ENCODE measurements at regions not wholly inside any gene's neighbourhood (a gene's known extent, or its start where the extent isn't known, plus 50 kb on each side); places are given as distances from the start of the nearest gene placed in this dataset.

GRCh38 chr2:238726670-238727584, 121.0 kb upstream of the TWIST2 start:
- TF ChIP-seq ZNF274 (IDR thresholded peaks at IDR 0.05; ENCODE audit: low read depth, low read length) (no peak), SUZ12 (IDR thresholded peaks at IDR 0.05; ENCODE audit: extremely low read depth, insufficient read depth, insufficient read length) (no peak), YY1 (IDR thresholded peaks at IDR 0.05; ENCODE audit: insufficient read depth, insufficient read length) (no peak)

All from NT2/D1 (cell line).